ENCODE measurements at regions not wholly inside any gene's neighbourhood (a gene's known extent, or its start where the extent isn't known, plus 50 kb on each side); places are given as distances from the start of the nearest gene placed in this dataset.

- TF ChIP-seq SP1 (IDR thresholded peaks at IDR 0.05; ENCODE audit: low read depth, low read length) (no peak), EGR1 (IDR thresholded peaks at IDR 0.05; ENCODE audit: borderline replicate concordance, low read depth, low read length) (no peak), CTCF (IDR thresholded peaks at IDR 0.05; ENCODE audit: control extremely low read depth in 1 of 3, insufficient read depth in 1 of 3, low read depth in 1 of 3, low read length in 3 of 3) (no peak), CHD2 (IDR thresholded peaks at IDR 0.05; ENCODE audit: low read length) (no peak), EP300 (IDR thresholded peaks at IDR 0.05; ENCODE audit: borderline replicate concordance in 1 of 2, low read depth in 2 of 2, low read length in 2 of 2) (no peak), GABPA (IDR thresholded peaks at IDR 0.05; ENCODE audit: borderline replicate concordance, insufficient read depth, low read length) (no peak), JUND (IDR thresholded peaks at IDR 0.05; ENCODE audit: low read length) (no peak), TBP (IDR thresholded peaks at IDR 0.05; ENCODE audit: low read depth, low read length) (no peak), CHD1 (IDR thresholded peaks at IDR 0.05; ENCODE audit: low read depth, low read length) (no peak), POLR2A (IDR thresholded peaks at IDR 0.05; ENCODE audit: control extremely low read depth in 1 of 2, low read depth in 2 of 2, low read length in 2 of 2) (no peak), NRF1 (IDR thresholded peaks at IDR 0.05; ENCODE audit: low read depth, low read length) (no peak)
Observed at GRCh38 chr15:46151786-46152185, 517.0 kb downstream of the SQOR start.

Data from H1 (cell line).